HEK293 (cell line): ENCODE measurements at regions not wholly inside any gene's neighbourhood (a gene's known extent, or its start where the extent isn't known, plus 50 kb on each side); places are given as distances from the start of the nearest gene placed in this dataset.

ENCODE experiments used
- CTCF ChIA-PET: fragments of 350-600 bp; formaldehyde crosslinking; extraction: SDS; loops from one replicate; lab custom pipeline; 2021; ENCODE audit warnings: antibody characterized with exemption; lab: Yijun Ruan, JAX
- POLR2A ChIA-PET: fragments of 300-600 bp; formaldehyde crosslinking; extraction: SDS; loops from one replicate; lab custom pipeline; 2020; ENCODE audit warnings: antibody characterized with exemption, inconsistent platforms; lab: Yijun Ruan, JAX
- H3K27ac ChIP-seq: fragments of 200-500 bp; sonication (Bioruptor generic); 2 replicates; pipeline ENCODE4 v1.5.1; 2014; ENCODE audit warnings: low read depth, low read length, control low read depth, inconsistent platforms; ENCODE audit errors: extremely low read depth
- H3K36me3 ChIP-seq, 2 experiments: fragments of 200-500 bp in 1 of 2; sonication (Bioruptor generic) in 1 of 2; 1 replicate in 1 of 2; 2 replicates in 1 of 2; pipeline ENCODE4 v1.5.1; 2014 to 2017; ENCODE audit warnings: inconsistent platforms in 2 of 2, low read length in 2 of 2; ENCODE audit not compliant: control insufficient read depth in 2 of 2, insufficient read depth in 1 of 2
- H3K4me1 ChIP-seq: fragments of 200-500 bp; sonication (Bioruptor generic); 2 replicates; pipeline ENCODE4 v1.5.1; 2014; ENCODE audit warnings: mild to moderate bottlenecking, low read length, inconsistent platforms; ENCODE audit not compliant: control insufficient read depth, insufficient read depth
- H3K4me3 ChIP-seq: 2 replicates; pipeline ENCODE4 v1.5.1; 2011; ENCODE audit warnings: low read depth, mild to moderate bottlenecking, control low read depth, low read length, moderate library complexity
- H3K9me3 ChIP-seq: fragments of 200-500 bp; sonication (Bioruptor generic); 2 replicates; pipeline ENCODE4 v1.5.1; 2014; ENCODE audit warnings: low read depth, low read length, inconsistent platforms; ENCODE audit not compliant: control insufficient read depth, insufficient read depth
- IKZF3 ChIP-seq: fragments of 450-650 bp; IDR thresholded peaks from 2 replicates; pipeline ENCODE4 v1.5.0; 2018; ENCODE audit warnings: missing biosample characterization, mild to moderate bottlenecking, missing genetic modification characterization, moderate library complexity
- WT1 ChIP-seq: fragments of 450-650 bp; formaldehyde crosslinking; IDR thresholded peaks from 2 replicates; pipeline ENCODE4 v1.5.1; 2016; ENCODE audit warnings: missing biosample characterization, missing genetic modification characterization
- ZBTB1 ChIP-seq: fragments of 450-650 bp; formaldehyde crosslinking; IDR thresholded peaks from 2 replicates; pipeline ENCODE4 v1.5.1; 2016; ENCODE audit warnings: missing biosample characterization, missing genetic modification characterization
- ZBTB8A ChIP-seq: fragments of 450-650 bp; formaldehyde crosslinking; IDR thresholded peaks from 2 replicates; pipeline ENCODE4 v1.5.1; 2016; ENCODE audit warnings: missing biosample characterization, missing genetic modification characterization
- ZIC2 ChIP-seq: fragments of 450-650 bp; formaldehyde crosslinking; IDR thresholded peaks from 2 replicates; pipeline ENCODE4 v1.5.1; 2016; ENCODE audit warnings: missing biosample characterization, missing genetic modification characterization
- ZNF10 ChIP-seq: fragments of 450-650 bp; formaldehyde crosslinking; IDR thresholded peaks from 2 replicates; pipeline ENCODE4 v1.5.1; 2017; ENCODE audit warnings: missing biosample characterization, missing genetic modification characterization
- ZNF114 ChIP-seq: fragments of 450-650 bp; formaldehyde crosslinking; IDR thresholded peaks from 2 replicates; pipeline ENCODE4 v1.5.0; 2017; ENCODE audit warnings: missing biosample characterization, missing genetic modification characterization
- ZNF169 ChIP-seq: fragments of 450-650 bp; formaldehyde crosslinking; IDR thresholded peaks from 2 replicates; pipeline ENCODE4 v1.5.1; 2016; ENCODE audit warnings: missing biosample characterization, missing genetic modification characterization
- ZNF274 ChIP-seq, 2 experiments: fragments of 200-500 bp in 1 of 2; fragments of 450-650 bp in 1 of 2; sonication (Bioruptor generic) in 1 of 2; formaldehyde crosslinking in 1 of 2; IDR thresholded peaks; 2 replicates each; pipeline versions ENCODE4 v1.5.1 to v1.6.1; 2014 to 2016; ENCODE audit warnings: borderline replicate concordance in 1 of 2, inconsistent platforms in 1 of 2, low read length in 1 of 2, missing biosample characterization in 1 of 2, missing genetic modification characterization in 1 of 2
- ZNF324 ChIP-seq: fragments of 450-650 bp; formaldehyde crosslinking; IDR thresholded peaks from 2 replicates; pipeline ENCODE4 v1.5.1; 2016; ENCODE audit warnings: missing biosample characterization, missing genetic modification characterization
- ZNF404 ChIP-seq: fragments of 450-650 bp; formaldehyde crosslinking; IDR thresholded peaks from 2 replicates; pipeline ENCODE4 v1.5.1; 2017; ENCODE audit warnings: missing biosample characterization, missing genetic modification characterization
- ZNF473 ChIP-seq: fragments of 450-650 bp; formaldehyde crosslinking; IDR thresholded peaks from 2 replicates; pipeline ENCODE4 v1.5.1; 2017; ENCODE audit warnings: missing biosample characterization, missing genetic modification characterization
- ZNF48 ChIP-seq: fragments of 450-650 bp; formaldehyde crosslinking; IDR thresholded peaks from 2 replicates; pipeline ENCODE4 v1.5.1; 2016; ENCODE audit warnings: missing biosample characterization, missing genetic modification characterization
- ZNF510 ChIP-seq: fragments of 450-650 bp; formaldehyde crosslinking; IDR thresholded peaks from 2 replicates; pipeline ENCODE4 v1.5.1; 2018; ENCODE audit warnings: mild to moderate bottlenecking, missing genetic modification characterization, missing biosample characterization; ENCODE audit not compliant: insufficient replicate concordance
- ZNF529 ChIP-seq: fragments of 450-650 bp; formaldehyde crosslinking; IDR thresholded peaks from 2 replicates; pipeline ENCODE4 v1.5.1; 2017; ENCODE audit warnings: missing genetic modification characterization, missing biosample characterization; ENCODE audit not compliant: insufficient replicate concordance
- ZNF544 ChIP-seq: fragments of 450-650 bp; formaldehyde crosslinking; IDR thresholded peaks from 2 replicates; pipeline ENCODE4 v1.5.0; 2017; ENCODE audit warnings: missing biosample characterization, missing genetic modification characterization
- ZNF560 ChIP-seq: fragments of 450-650 bp; formaldehyde crosslinking; IDR thresholded peaks from 2 replicates; pipeline ENCODE4 v1.5.1; 2017; ENCODE audit warnings: missing biosample characterization, missing genetic modification characterization, borderline replicate concordance
- ZNF561 ChIP-seq: fragments of 450-650 bp; IDR thresholded peaks from 2 replicates; pipeline ENCODE4 v1.5.1; 2018; ENCODE audit warnings: missing biosample characterization, missing genetic modification characterization, borderline replicate concordance
- ZNF585B ChIP-seq: fragments of 450-650 bp; formaldehyde crosslinking; IDR thresholded peaks from 2 replicates; pipeline ENCODE4 v1.5.1; 2016; ENCODE audit warnings: missing biosample characterization, missing genetic modification characterization
- TF ChIP-seq, protein P1 (sequence below): fragments of 450-650 bp; formaldehyde crosslinking; IDR thresholded peaks from 2 replicates; pipeline ENCODE4 v1.5.0; 2017; ENCODE audit warnings: missing biosample characterization, missing genetic modification characterization, borderline replicate concordance
- TF ChIP-seq, protein P2 (sequence below): sonication (generic); formaldehyde crosslinking; IDR thresholded peaks from 2 replicates; pipeline ENCODE4 v1.8.1; 2022; ENCODE audit warnings: mild to moderate bottlenecking, moderate library complexity, missing genetic modification reagents
- TF ChIP-seq, protein P3 (sequence below): fragments of 450-650 bp; formaldehyde crosslinking; IDR thresholded peaks from 2 replicates; pipeline ENCODE4 v1.5.1; 2017; ENCODE audit warnings: missing biosample characterization, missing genetic modification characterization
- TF ChIP-seq, protein P4 (sequence below): fragments of 450-650 bp; formaldehyde crosslinking; IDR thresholded peaks from 2 replicates; pipeline ENCODE4 v1.5.1; 2017; ENCODE audit warnings: missing biosample characterization, missing genetic modification characterization
- TF ChIP-seq, protein P5 (sequence below): fragments of 450-650 bp; formaldehyde crosslinking; IDR thresholded peaks from 2 replicates; pipeline ENCODE4 v1.5.1; 2016; ENCODE audit warnings: missing biosample characterization, missing genetic modification characterization, borderline replicate concordance
- TF ChIP-seq, protein P6 (sequence below): fragments of 450-650 bp; formaldehyde crosslinking; optimal IDR thresholded peaks from 2 replicates; pipeline ENCODE3; 2016; ENCODE audit warnings: missing biosample characterization, mild to moderate bottlenecking, missing genetic modification characterization

DNA sequence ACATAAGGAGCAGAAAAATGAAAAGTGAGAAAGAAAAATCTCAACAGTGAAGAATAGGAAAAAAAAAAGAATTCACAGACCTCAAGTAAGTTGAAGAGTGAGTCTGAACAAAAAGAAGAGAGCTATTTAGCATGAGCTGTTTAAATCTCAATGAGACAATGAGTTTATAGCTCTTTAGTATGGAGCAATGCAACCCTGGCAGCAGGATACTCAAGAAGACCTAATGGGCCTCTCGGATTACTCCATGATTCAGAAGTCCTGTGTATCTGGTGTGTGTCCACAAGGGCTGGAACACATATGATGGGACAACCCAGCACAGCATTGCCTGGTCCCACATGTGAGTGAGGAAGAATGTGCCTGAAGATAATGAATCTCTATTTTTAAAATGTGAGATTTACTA, 563.1 kb upstream of the INTU start:
- TF ChIP-seq WT1 (tag by site-specific recombination) (no peak), ZIC2 (tag by site-specific recombination) (no peak), ZNF561 (tag by site-specific recombination) (no peak), ZNF114 (tag by site-specific recombination) (no peak), ZNF544 (no peak), ZNF274 (IDR thresholded peaks at IDR 0.05; ENCODE audit: low read length) (no peak), ZNF274 (tag by site-specific recombination; IDR thresholded peaks at IDR 0.05; ENCODE audit: borderline replicate concordance) (no peak), ZNF324 (tag by site-specific recombination) (no peak), ZNF48 (tag by site-specific recombination) (no peak), ZNF529 (tag by site-specific recombination) (no peak), ZNF560 (no peak), ZBTB8A (no peak), ZNF404 (tag by site-specific recombination) (no peak)
- TF ChIP-seq, protein P1, sequence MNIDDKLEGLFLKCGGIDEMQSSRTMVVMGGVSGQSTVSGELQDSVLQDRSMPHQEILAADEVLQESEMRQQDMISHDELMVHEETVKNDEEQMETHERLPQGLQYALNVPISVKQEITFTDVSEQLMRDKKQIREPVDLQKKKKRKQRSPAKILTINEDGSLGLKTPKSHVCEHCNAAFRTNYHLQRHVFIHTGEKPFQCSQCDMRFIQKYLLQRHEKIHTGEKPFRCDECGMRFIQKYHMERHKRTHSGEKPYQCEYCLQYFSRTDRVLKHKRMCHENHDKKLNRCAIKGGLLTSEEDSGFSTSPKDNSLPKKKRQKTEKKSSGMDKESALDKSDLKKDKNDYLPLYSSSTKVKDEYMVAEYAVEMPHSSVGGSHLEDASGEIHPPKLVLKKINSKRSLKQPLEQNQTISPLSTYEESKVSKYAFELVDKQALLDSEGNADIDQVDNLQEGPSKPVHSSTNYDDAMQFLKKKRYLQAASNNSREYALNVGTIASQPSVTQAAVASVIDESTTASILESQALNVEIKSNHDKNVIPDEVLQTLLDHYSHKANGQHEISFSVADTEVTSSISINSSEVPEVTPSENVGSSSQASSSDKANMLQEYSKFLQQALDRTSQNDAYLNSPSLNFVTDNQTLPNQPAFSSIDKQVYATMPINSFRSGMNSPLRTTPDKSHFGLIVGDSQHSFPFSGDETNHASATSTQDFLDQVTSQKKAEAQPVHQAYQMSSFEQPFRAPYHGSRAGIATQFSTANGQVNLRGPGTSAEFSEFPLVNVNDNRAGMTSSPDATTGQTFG (tag by site-specific recombination): no peak
- TF ChIP-seq, protein P2, sequence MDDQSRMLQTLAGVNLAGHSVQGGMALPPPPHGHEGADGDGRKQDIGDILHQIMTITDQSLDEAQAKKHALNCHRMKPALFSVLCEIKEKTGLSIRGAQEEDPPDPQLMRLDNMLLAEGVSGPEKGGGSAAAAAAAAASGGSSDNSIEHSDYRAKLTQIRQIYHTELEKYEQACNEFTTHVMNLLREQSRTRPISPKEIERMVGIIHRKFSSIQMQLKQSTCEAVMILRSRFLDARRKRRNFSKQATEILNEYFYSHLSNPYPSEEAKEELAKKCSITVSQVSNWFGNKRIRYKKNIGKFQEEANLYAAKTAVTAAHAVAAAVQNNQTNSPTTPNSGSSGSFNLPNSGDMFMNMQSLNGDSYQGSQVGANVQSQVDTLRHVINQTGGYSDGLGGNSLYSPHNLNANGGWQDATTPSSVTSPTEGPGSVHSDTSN (CRISPR knock-in tag): no peak
- TF ChIP-seq, protein P3, sequence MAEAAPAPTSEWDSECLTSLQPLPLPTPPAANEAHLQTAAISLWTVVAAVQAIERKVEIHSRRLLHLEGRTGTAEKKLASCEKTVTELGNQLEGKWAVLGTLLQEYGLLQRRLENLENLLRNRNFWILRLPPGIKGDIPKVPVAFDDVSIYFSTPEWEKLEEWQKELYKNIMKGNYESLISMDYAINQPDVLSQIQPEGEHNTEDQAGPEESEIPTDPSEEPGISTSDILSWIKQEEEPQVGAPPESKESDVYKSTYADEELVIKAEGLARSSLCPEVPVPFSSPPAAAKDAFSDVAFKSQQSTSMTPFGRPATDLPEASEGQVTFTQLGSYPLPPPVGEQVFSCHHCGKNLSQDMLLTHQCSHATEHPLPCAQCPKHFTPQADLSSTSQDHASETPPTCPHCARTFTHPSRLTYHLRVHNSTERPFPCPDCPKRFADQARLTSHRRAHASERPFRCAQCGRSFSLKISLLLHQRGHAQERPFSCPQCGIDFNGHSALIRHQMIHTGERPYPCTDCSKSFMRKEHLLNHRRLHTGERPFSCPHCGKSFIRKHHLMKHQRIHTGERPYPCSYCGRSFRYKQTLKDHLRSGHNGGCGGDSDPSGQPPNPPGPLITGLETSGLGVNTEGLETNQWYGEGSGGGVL (tag by site-specific recombination): no peak
- TF ChIP-seq, protein P4, sequence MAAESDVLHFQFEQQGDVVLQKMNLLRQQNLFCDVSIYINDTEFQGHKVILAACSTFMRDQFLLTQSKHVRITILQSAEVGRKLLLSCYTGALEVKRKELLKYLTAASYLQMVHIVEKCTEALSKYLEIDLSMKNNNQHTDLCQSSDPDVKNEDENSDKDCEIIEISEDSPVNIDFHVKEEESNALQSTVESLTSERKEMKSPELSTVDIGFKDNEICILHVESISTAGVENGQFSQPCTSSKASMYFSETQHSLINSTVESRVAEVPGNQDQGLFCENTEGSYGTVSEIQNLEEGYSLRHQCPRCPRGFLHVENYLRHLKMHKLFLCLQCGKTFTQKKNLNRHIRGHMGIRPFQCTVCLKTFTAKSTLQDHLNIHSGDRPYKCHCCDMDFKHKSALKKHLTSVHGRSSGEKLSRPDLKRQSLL: no peak
- TF ChIP-seq, all 188 proteins: peak for 0
- Histone ChIP-seq H3K4me1 (no peaks in the 10 kb centered on the region), H3K4me3 (no peak overlapping the region), H3K27ac (no peak overlapping the region), H3K36me3 (no peaks in the 10 kb centered on the region), H3K9me3 (no peaks in the 10 kb centered on the region)
- CTCF ChIA-PET: no interaction called here
- POLR2A ChIA-PET: no interaction called here

DNA sequence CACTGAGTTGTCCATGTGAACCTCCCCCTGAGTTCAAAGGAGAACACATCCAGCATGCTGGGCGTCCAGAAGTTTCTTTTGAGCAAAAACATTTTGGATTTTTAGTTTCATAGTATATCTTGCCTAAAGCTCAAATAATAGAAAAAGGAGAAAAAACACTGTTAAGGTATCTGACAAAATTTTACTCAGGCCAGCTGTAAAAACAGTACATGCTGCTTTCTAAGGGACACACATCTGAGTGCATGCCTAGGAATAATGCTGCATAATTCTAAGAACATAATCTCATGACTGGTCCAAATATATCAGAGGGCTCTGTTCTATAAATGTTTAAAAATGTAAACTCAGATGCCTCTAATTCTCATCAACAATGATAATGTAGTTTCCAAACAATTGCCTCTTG, 561.3 kb upstream of the INTU start:
- H3K4me1 ChIP-seq: no peaks in the 10 kb centered on the region
- no peak overlapping the region for H3K27ac ChIP-seq
- no peak overlapping the region for H3K4me3 ChIP-seq
- H3K36me3 ChIP-seq: no peaks in the 10 kb centered on the region
- CTCF ChIA-PET: interaction anchor here (0.6 kb wide), 1 partner anchor 351 kb away, joined by 4 read pairs; no protein-coding TSS in a partner anchor
- no peaks in the 10 kb centered on the region for H3K9me3 ChIP-seq
- POLR2A ChIA-PET: no interaction called here
- TF ChIP-seq ZBTB1 (no peak), ZNF585B (no peak), ZNF169 (tag by site-specific recombination) (no peak), ZNF510 (no peak), ZNF473 (tag by site-specific recombination) (no peak), IKZF3 (tag by site-specific recombination) (no peak), ZNF10 (tag by site-specific recombination) (no peak)
- TF ChIP-seq, protein P5, sequence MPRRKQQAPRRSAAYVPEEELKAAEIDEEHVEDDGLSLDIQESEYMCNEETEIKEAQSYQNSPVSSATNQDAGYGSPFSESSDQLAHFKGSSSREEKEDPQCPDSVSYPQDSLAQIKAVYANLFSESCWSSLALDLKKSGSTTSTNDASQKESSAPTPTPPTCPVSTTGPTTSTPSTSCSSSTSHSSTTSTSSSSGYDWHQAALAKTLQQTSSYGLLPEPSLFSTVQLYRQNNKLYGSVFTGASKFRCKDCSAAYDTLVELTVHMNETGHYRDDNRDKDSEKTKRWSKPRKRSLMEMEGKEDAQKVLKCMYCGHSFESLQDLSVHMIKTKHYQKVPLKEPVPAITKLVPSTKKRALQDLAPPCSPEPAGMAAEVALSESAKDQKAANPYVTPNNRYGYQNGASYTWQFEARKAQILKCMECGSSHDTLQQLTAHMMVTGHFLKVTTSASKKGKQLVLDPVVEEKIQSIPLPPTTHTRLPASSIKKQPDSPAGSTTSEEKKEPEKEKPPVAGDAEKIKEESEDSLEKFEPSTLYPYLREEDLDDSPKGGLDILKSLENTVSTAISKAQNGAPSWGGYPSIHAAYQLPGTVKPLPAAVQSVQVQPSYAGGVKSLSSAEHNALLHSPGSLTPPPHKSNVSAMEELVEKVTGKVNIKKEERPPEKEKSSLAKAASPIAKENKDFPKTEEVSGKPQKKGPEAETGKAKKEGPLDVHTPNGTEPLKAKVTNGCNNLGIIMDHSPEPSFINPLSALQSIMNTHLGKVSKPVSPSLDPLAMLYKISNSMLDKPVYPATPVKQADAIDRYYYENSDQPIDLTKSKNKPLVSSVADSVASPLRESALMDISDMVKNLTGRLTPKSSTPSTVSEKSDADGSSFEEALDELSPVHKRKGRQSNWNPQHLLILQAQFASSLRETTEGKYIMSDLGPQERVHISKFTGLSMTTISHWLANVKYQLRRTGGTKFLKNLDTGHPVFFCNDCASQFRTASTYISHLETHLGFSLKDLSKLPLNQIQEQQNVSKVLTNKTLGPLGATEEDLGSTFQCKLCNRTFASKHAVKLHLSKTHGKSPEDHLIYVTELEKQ (tag by site-specific recombination): no peak
- TF ChIP-seq, protein P6, sequence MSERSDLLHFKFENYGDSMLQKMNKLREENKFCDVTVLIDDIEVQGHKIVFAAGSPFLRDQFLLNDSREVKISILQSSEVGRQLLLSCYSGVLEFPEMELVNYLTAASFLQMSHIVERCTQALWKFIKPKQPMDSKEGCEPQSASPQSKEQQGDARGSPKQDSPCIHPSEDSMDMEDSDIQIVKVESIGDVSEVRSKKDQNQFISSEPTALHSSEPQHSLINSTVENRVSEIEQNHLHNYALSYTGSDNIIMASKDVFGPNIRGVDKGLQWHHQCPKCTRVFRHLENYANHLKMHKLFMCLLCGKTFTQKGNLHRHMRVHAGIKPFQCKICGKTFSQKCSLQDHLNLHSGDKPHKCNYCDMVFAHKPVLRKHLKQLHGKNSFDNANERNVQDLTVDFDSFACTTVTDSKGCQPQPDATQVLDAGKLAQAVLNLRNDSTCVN (tag by site-specific recombination): no peak
